ENCODE measurements at regions not wholly inside any gene's neighbourhood (a gene's known extent, or its start where the extent isn't known, plus 50 kb on each side); places are given as distances from the start of the nearest gene placed in this dataset.
A peak's percentile ranks its signal among the peaks of the same experiment; 100 is the strongest.

- no peak for DNase-seq (ENCODE audit: low spot score)
Observed at GRCh38 chr20:18971121-18971520, 157.5 kb downstream of the SCP2D1 start.

GRCh38 chr20:18971574-18971973 is 158.0 kb downstream of the SCP2D1 start:
- no peak for DNase-seq (ENCODE audit: low spot score)

GRCh38 chr20:18972251-18972876 is 158.8 kb downstream of the SCP2D1 start:
- DNase-seq (ENCODE audit: low spot score): no peak

- no peak for DNase-seq (ENCODE audit: low spot score)
Observed at GRCh38 chr20:18973529-18974173, 160.1 kb downstream of the SCP2D1 start.

GRCh38 chr20:18974660-18975059 is 161.1 kb downstream of the SCP2D1 start:
- DNase-seq (ENCODE audit: low spot score): no peak

- no peak for DNase-seq (ENCODE audit: low spot score)
Observed at GRCh38 chr20:18977441-18977840, 163.9 kb downstream of the SCP2D1 start.

GRCh38 chr20:18978311-18978710 is 164.7 kb downstream of the SCP2D1 start:
- DNase-seq (ENCODE audit: low spot score): no peak

GRCh38 chr20:18979132-18979531 is 165.5 kb downstream of the SCP2D1 start:
- no peak for DNase-seq (ENCODE audit: low spot score)

GRCh38 chr20:18981962-18982539 is 168.5 kb downstream of the SCP2D1 start:
- no peak for DNase-seq (ENCODE audit: low spot score)

- DNase-seq (ENCODE audit: low spot score): no peak
Observed at GRCh38 chr20:18983796-18984195, 170.2 kb downstream of the SCP2D1 start.

GRCh38 chr20:18984238-18985200 is 170.9 kb downstream of the SCP2D1 start:
- DNase-seq (ENCODE audit: low spot score): no peak

GRCh38 chr20:18985551-18985950 is 172.0 kb downstream of the SCP2D1 start:
- no peak for DNase-seq (ENCODE audit: low spot score)

- DNase-seq (ENCODE audit: low spot score): no peak
Observed at GRCh38 chr20:18986146-18986830, 172.7 kb downstream of the SCP2D1 start.

- DNase-seq (ENCODE audit: low spot score): no peak
Observed at GRCh38 chr20:18986895-18987580, 173.5 kb downstream of the SCP2D1 start.

GRCh38 chr20:18987781-18988360 is 174.3 kb downstream of the SCP2D1 start:
- no peak for DNase-seq (ENCODE audit: low spot score)

- no peak for DNase-seq (ENCODE audit: low spot score)
Observed at GRCh38 chr20:18988701-18989100, 175.1 kb downstream of the SCP2D1 start.

- DNase-seq (ENCODE audit: low spot score): peak; percentile 47
Observed at GRCh38 chr20:18989736-18990474, 176.3 kb downstream of the SCP2D1 start.

- DNase-seq (ENCODE audit: low spot score): no peak
Observed at GRCh38 chr20:18991012-18991411, 177.4 kb downstream of the SCP2D1 start.

- no peak for DNase-seq (ENCODE audit: low spot score)
Observed at GRCh38 chr20:18992418-18992817, 178.8 kb downstream of the SCP2D1 start.

GRCh38 chr20:18995455-18995854 is 181.9 kb downstream of the SCP2D1 start:
- DNase-seq (ENCODE audit: low spot score): no peak

Measured in mucosa of gallbladder (tissue), 1 donor.